Astrocyte (in vitro differentiated cells and primary cell): ENCODE measurements at regions not wholly inside any gene's neighbourhood (a gene's known extent, or its start where the extent isn't known, plus 50 kb on each side); places are given as distances from the start of the nearest gene placed in this dataset.

ENCODE experiments used
- CTCF ChIP-seq: IDR thresholded peaks from 2 replicates; pipeline ENCODE4 v1.5.1; 2011; ENCODE audit warnings: low read depth, mild to moderate bottlenecking, inconsistent platforms, low read length, moderate library complexity; ENCODE audit not compliant: insufficient read depth
- EZH2 ChIP-seq: IDR thresholded peaks from 2 replicates; pipeline ENCODE4 v1.6.1; 2012; ENCODE audit warnings: mild to moderate bottlenecking, low read length, inconsistent platforms; ENCODE audit not compliant: insufficient read depth

DNA sequence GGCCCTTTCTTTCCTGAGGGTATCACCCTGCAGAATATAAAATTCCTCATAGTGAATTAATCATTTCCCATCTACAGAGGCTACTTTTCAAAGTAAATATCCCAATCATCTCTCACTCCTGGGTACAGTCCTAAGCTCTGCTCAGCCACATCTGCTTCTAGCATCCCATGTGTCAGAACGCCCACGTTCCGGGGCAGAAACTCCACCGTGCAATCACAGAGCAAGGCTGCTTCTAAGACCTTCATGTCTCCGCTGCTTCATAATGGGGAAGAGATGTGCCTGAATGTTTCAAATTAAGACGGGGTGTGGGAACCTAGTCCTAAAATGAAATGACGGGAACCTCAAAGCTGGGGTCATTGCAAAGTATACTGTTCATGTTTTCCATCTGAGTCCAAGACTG lies 208.8 kb upstream of the GMDS start:
- TF ChIP-seq CTCF (no peak), EZH2 (no peak)
